ENCODE measurements at regions not wholly inside any gene's neighbourhood (a gene's known extent, or its start where the extent isn't known, plus 50 kb on each side); places are given as distances from the start of the nearest gene placed in this dataset.

DNA sequence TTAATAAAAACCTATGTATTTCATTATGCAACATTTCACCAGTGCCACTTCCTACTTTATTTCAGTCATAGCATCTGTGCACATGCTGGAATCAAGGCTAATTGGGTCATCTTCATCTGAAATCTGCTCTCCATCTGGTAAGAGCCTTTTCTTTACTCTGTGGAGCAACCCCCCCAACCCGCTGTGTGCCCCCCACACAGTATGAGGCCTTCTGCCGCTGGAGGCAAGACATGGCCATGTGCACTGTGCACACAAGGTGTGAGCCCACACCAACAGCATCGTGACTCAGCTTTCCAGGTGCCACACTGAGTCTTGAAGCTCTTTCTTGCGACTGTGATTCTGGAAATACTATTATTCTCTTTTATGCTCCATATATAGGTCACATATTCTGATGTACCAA is 471.0 kb downstream of the TBC1D4 start:
- ATAC-seq (no peak), DNase-seq (no peak)
- H3K4me3 Mint-ChIP-seq = no peak overlapping the region
- peaks cover 2 to 17% (median 7%) of the 10 kb centered on the region in 5 donors for H3K27me3 Mint-ChIP-seq
- no peaks in the 10 kb centered on the region for H3K36me3 Mint-ChIP-seq
- POLR2A ChIA-PET = no interaction called here
- no peaks in the 10 kb centered on the region for H3K4me1 Mint-ChIP-seq
- H3K27ac Mint-ChIP-seq = no peak overlapping the region
- H3K9me3 Mint-ChIP-seq = no peaks in the 10 kb centered on the region

DNA sequence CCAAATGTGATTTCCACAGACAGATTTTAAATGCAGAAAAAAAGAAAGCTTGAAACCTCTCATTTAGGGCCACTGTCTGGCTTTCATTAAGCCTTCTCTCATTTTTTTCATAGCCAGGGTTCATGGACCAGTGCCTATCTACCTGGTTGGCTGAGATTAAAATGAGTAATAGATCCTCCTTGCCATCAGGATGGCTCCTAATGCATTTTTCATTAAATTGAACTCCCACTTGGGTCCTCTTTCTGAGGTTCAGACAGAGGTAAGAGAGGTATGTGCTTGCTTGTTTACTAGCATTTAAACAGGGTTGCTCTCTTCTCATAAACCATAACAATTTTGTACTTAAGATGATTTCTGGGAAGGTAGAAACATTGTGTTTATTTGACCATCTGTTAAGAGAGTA is 473.0 kb downstream of the TBC1D4 start:
- DNase-seq (no peak), ATAC-seq (no peak)
- H3K36me3 Mint-ChIP-seq = no peaks in the 10 kb centered on the region
- H3K4me3 Mint-ChIP-seq = no peak overlapping the region
- no peaks in the 10 kb centered on the region for H3K4me1 Mint-ChIP-seq
- H3K27me3 Mint-ChIP-seq = peaks cover 0 to 14% (median 1%) of the 10 kb centered on the region in 5 donors
- no peaks in the 10 kb centered on the region for H3K9me3 Mint-ChIP-seq
- POLR2A ChIA-PET = no interaction called here
- no peak overlapping the region for H3K27ac Mint-ChIP-seq

DNA sequence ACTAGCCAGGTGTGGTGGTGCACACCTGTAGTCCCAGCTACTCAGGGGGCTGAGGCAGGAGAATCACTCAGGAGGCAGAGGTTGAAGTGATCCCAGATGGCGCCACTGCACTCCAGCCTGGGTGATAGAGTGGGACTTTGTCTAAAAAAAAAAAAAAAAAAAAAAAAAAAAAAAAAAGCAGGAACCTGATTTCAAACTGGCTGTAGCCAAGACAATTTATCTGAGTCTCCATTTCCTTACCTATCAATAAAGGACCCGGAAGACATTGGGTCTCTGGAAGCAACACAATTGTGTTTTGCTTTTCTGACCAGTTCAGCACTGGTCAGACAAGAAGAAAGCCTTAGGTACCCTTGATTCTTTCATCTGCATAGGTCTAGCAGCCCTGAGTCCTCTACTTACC is 491.0 kb downstream of the TBC1D4 start:
- no peaks in the 10 kb centered on the region for H3K36me3 Mint-ChIP-seq
- no peak overlapping the region for H3K4me3 Mint-ChIP-seq

DNA sequence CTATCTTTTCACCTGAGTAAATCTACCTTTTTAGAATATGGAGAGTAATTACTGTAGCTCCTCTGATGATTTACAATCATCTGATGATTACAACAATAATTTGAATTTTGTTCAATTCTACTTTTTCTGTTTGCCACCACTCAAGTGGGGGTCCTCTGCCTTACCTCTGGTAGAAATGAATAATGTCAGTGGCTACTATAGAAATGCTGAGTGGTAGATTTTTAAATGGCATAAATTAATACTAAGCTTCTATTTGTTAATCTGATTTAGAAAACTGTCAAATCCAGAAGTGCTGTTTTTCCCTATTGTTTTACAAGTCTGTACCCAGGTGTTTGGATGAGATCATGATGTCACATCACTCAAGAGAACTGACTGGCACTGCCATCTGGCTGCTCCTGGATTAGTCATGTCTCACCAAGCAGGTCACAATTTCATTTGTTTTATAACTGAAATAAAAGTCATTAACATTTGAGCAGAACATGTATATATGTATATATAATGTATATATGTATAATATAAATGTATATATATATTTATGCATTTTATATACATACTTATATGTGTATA is 494.8 kb downstream of the TBC1D4 start:
- DNase-seq = no peak
- Mint-ChIP-seq H3K9me3 (no peaks in the 10 kb centered on the region), H3K27ac (no peak overlapping the region), H3K4me3 (no peak overlapping the region), H3K36me3 (no peaks in the 10 kb centered on the region), H3K27me3 (peaks cover 0 to 11% (median 2%) of the 10 kb centered on the region in 5 donors), H3K4me1 (no peaks in the 10 kb centered on the region)
- POLR2A ChIA-PET = no interaction called here
- ATAC-seq = no peak

More for the DNA sequence above, 491.0 kb downstream of the TBC1D4 start:
- Mint-ChIP-seq H3K9me3 (peaks cover 0 to 10% (median 0%) of the 10 kb centered on the region in 9 donors), H3K4me1 (no peaks in the 10 kb centered on the region), H3K27me3 (peaks cover 0 to 5% (median 0%) of the 10 kb centered on the region in 5 donors), H3K27ac (no peak overlapping the region)
- ATAC-seq (no peak), DNase-seq (no peak)
- POLR2A ChIA-PET = no interaction called here

DNA sequence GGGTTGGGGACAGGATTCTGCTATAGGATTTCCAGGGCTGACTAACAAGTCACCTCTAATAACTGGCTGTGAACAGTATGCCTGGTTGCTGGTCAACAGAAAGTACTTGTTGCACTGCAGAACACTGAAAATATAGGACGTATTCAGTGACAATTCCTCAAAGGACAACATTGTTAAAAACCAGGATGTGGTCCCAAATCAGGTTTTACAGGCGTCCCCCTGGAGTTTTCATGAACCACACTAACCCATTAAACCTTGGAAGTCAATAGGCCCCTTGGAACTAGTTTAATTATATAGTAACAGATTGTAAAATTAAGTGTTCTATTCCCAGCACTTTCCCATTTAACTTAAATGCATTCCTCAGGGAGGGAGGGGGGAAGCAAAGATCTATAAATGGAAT is 495.4 kb downstream of the TBC1D4 start:
- no peak overlapping the region for H3K27ac Mint-ChIP-seq
- POLR2A ChIA-PET = no interaction called here

DNA sequence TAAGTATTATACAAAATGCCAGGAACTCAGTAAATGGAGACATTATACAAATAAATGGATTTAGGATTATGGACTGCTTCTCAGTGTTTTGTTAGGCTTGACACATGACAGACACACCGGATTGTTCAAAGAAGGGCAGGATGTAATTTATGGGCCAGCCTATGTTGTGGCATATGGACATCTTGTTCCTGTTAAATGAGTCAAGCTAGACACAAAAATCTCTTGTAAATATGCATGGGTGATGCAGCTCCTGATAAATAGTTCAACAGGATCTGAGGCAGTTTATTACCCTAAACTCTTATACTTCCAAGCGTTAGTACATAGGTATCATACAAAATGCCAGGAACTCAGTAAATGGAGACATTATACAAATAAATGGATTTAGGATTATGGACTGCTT is 502.3 kb downstream of the TBC1D4 start:
- POLR2A ChIA-PET = no interaction called here

More for the DNA sequence above, 495.4 kb downstream of the TBC1D4 start:
- ATAC-seq = no peak
- H3K36me3 Mint-ChIP-seq = no peaks in the 10 kb centered on the region
- no peaks in the 10 kb centered on the region for H3K4me1 Mint-ChIP-seq
- DNase-seq = no peak
- H3K9me3 Mint-ChIP-seq = no peaks in the 10 kb centered on the region
- no peak overlapping the region for H3K4me3 Mint-ChIP-seq
- peaks cover 0 to 11% (median 2%) of the 10 kb centered on the region in 5 donors for H3K27me3 Mint-ChIP-seq

DNA sequence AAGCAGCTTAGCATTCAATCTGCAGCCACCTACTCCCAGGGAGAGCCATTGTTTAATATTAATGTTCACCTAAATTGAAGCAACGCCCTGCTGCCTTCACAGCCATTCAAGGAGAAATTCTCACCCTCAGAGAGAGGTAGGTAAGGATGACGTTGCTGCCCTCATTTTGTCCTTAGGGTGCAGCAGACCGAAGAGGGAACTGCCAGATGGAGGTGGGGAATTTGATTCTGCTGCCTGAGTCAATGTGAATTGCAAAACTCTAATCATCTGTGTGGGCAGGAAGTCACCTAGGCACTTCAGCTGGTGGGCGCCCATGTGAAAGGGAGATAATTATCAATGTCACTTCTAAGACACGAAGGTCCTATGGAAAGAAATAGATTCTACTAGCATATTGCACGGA is 503.4 kb downstream of the TBC1D4 start:
- H3K27ac Mint-ChIP-seq = no peak overlapping the region
- no peak for DNase-seq

More for the DNA sequence above, 502.3 kb downstream of the TBC1D4 start:
- peaks cover 7 to 26% (median 10%) of the 10 kb centered on the region in 5 donors for H3K27me3 Mint-ChIP-seq
- H3K4me3 Mint-ChIP-seq = no peak overlapping the region
- no peaks in the 10 kb centered on the region for H3K36me3 Mint-ChIP-seq
- no peaks in the 10 kb centered on the region for H3K4me1 Mint-ChIP-seq
- ATAC-seq (no peak), DNase-seq (no peak)
- no peak overlapping the region for H3K27ac Mint-ChIP-seq
- no peaks in the 10 kb centered on the region for H3K9me3 Mint-ChIP-seq

DNA sequence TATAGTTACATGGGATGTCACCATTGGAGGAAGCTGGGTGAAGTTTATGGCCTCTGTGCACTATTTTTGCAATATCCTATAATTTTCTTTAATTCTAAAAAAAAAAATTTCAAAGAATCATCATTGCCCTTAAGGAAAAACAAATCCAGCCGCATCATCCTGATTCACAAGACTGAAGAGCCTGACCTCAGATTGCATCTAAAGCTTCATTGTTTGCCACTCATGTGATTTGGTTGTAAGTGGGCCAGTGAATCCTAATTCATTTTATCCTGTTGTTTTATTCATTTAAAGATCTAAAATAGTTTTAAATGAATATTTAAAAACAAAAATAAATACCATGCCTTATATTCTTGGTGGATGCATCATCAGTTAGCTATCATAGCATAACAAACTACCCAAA is 504.5 kb downstream of the TBC1D4 start:
- H3K27me3 Mint-ChIP-seq = peaks cover 7 to 24% (median 10%) of the 10 kb centered on the region in 5 donors
- POLR2A ChIA-PET = no interaction called here
- no peak for ATAC-seq
- no peak overlapping the region for H3K27ac Mint-ChIP-seq
- H3K4me3 Mint-ChIP-seq = no peak overlapping the region
- no peak for DNase-seq
- H3K36me3 Mint-ChIP-seq = no peaks in the 10 kb centered on the region
- no peaks in the 10 kb centered on the region for H3K4me1 Mint-ChIP-seq
- no peaks in the 10 kb centered on the region for H3K9me3 Mint-ChIP-seq

More for the DNA sequence above, 503.4 kb downstream of the TBC1D4 start:
- Mint-ChIP-seq H3K36me3 (no peaks in the 10 kb centered on the region), H3K9me3 (no peaks in the 10 kb centered on the region), H3K4me3 (no peak overlapping the region), H3K27me3 (peaks cover 7 to 27% (median 10%) of the 10 kb centered on the region in 5 donors), H3K4me1 (no peaks in the 10 kb centered on the region)
- no peak for ATAC-seq
- POLR2A ChIA-PET = no interaction called here

DNA sequence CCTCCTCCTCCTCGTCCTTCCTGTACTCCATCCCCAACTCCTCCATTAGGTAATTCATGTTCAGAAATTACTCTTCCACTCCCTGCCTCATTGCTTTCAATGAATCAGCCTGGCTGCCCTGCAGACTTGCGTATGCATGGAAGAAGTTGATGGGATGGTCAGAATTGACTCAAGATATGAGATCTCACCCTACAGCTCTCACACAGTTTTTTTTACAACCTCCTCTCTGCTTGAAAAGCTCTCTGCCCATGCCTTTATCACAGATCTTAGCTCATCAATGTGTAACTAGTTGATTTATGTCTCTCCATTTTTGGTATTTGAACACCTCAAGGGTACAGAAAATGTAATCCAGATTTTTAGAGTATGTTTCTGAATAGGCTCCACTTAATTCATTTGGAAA is 506.9 kb downstream of the TBC1D4 start:
- Mint-ChIP-seq H3K9me3 (no peaks in the 10 kb centered on the region), H3K4me1 (no peaks in the 10 kb centered on the region), H3K27me3 (peaks cover 6 to 21% (median 8%) of the 10 kb centered on the region in 5 donors), H3K36me3 (no peaks in the 10 kb centered on the region), H3K27ac (no peak overlapping the region), H3K4me3 (no peak overlapping the region)
- ATAC-seq = no peak
- DNase-seq = no peak
- POLR2A ChIA-PET = no interaction called here

DNA sequence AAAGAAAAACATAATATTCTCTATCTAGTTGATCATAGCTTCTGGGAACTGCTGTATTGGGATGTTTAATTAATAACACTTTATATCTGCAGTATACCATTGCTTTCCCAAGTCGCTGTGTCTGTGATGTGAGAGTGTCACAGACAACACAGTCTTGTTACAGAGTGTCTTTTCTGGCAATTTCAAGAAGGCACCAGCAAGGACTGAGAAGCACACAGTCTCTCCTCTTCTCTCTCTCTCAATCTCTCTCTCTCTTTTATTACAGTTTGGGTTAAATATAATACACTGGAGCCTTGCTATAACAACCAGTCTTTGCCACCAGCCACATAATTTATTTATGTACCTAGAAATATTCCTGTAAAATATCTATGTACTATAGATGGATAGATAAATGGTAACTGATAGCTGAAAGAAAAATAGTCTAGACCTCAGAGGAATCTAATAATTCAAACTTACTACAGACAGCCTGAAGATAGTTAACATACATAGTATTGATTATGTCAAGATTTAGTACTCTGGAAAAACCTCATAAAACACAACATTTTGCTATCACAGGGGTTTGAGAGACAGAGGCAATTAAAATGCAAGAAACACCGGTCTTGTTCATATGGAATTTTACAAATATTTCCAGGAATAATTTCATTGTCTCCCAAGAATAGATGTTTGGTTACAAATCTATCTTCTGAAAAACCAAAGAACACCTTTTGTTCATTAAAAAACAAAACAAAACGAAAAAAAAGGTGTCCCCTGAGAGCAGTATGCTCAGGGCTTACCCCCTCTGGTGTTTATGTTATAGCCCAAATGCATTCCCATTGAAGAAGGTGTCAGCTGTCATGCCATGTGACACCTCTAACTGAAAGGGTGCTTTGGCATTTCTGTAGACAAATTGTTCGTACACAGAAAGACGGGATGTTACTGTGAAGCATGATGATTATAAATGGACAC is 507.8 kb downstream of the TBC1D4 start:
- H3K27me3 Mint-ChIP-seq = peaks cover 6 to 21% (median 8%) of the 10 kb centered on the region in 5 donors
- H3K9me3 Mint-ChIP-seq = no peaks in the 10 kb centered on the region
- ATAC-seq (no peak), DNase-seq (no peak)
- POLR2A ChIA-PET = no interaction called here
- H3K36me3 Mint-ChIP-seq = no peaks in the 10 kb centered on the region
- H3K4me3 Mint-ChIP-seq = no peak overlapping the region
- H3K4me1 Mint-ChIP-seq = no peaks in the 10 kb centered on the region
- no peak overlapping the region for H3K27ac Mint-ChIP-seq

DNA sequence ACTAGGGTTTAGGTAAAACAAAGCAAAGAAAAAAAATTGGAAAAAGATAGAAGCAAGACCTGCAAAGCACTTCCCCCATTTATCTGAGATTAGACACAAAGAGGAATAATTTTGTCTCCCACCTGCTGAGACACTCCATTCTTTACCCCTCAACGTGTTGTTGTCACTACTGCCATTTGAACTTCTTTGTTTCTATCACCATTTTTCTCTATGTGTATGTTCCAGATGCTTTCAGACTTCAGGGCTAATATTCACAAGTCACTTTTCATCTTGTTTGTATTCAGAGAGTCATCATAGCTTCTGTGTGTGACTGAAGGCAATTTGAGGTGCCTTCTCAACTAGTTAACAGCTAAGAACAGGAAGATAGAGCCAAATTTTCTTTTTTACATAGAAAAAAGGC is 512.5 kb downstream of the TBC1D4 start:
- ATAC-seq = no peak
- H3K4me1 Mint-ChIP-seq = no peaks in the 10 kb centered on the region
- peaks cover 0 to 11% (median 2%) of the 10 kb centered on the region in 5 donors for H3K27me3 Mint-ChIP-seq
- POLR2A ChIA-PET = no interaction called here
- H3K27ac Mint-ChIP-seq = no peak overlapping the region
- no peaks in the 10 kb centered on the region for H3K36me3 Mint-ChIP-seq
- DNase-seq = no peak
- no peak overlapping the region for H3K4me3 Mint-ChIP-seq
- no peaks in the 10 kb centered on the region for H3K9me3 Mint-ChIP-seq

DNA sequence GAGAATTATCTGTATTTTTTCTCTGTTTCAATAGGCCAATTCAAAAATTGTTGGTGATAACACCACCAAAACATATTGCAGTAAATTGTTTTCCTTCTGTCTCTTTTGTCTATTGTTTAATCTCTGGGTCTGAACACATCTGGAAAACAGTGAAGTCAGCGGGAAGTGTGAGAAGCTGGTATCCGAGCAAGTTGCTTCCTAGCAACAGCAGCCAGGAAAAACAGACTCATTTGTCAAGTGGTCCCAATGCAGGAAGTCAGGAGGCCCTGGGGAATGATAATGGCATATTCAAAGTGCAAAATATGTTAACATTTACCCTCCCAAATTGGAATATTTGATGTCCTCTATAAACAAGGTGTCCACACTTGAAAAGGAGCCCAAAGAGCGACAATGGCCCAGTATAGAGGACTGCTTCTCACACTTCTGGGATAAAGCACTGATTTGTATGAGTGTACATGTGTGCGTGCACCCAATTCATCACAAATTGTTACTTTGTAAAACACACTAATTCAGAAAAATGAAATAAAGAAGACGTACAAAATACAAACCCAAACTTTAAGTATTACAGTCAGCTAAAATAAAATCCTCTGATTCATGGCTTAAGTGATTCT is 515.0 kb downstream of the TBC1D4 start:
- DNase-seq (no peak), ATAC-seq (no peak)
- Mint-ChIP-seq H3K27ac (no peak overlapping the region), H3K27me3 (peaks cover 0 to 25% (median 3%) of the 10 kb centered on the region in 5 donors), H3K4me1 (no peaks in the 10 kb centered on the region), H3K36me3 (peaks cover 0 to 2% (median 0%) of the 10 kb centered on the region in 3 donors), H3K9me3 (peaks cover 0 to 10% (median 0%) of the 10 kb centered on the region in 9 donors), H3K4me3 (no peak overlapping the region)
- POLR2A ChIA-PET = no interaction called here

DNA sequence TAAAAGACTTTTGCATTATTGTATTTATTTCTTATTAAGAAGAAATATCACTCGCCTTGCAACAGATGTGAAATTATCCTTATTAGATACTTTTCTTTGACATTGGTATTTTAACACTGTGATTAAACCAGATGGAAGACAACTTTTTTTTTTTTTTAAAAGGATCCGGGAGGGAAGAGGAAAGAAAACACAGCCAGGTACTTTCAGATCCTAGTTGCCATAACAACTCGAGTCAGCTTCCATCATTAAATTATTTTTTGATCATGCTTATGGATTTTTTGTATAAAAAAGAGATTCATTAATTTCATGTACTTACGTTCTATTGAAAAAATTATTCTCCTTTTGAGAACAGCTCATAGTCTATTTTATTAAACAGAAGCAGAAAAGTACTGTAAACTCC is 515.7 kb downstream of the TBC1D4 start:
- POLR2A ChIA-PET = no interaction called here
- H3K4me1 Mint-ChIP-seq = no peaks in the 10 kb centered on the region
- ATAC-seq = no peak

More for the DNA sequence above, 515.7 kb downstream of the TBC1D4 start:
- Mint-ChIP-seq H3K36me3 (peaks cover 0 to 2% (median 0%) of the 10 kb centered on the region in 3 donors), H3K27ac (no peak overlapping the region), H3K4me3 (no peak overlapping the region), H3K9me3 (peaks cover 0 to 16% (median 3%) of the 10 kb centered on the region in 9 donors), H3K27me3 (peaks cover 0 to 25% (median 6%) of the 10 kb centered on the region in 5 donors)
- DNase-seq = no peak
